ENCODE measurements at regions not wholly inside any gene's neighbourhood (a gene's known extent, or its start where the extent isn't known, plus 50 kb on each side); places are given as distances from the start of the nearest gene placed in this dataset.

- no peak for DNase-seq
Observed at GRCh38 chr2:120428748-120429147, 82.8 kb downstream of the INHBB start.

GRCh38 chr2:120429586-120430500, 83.9 kb downstream of the INHBB start:
- DNase-seq: no peak

- no peak for DNase-seq
Observed at GRCh38 chr2:120430501-120430830, 84.5 kb downstream of the INHBB start.

- DNase-seq: no peak
Observed at GRCh38 chr2:120430957-120431356, 85.0 kb downstream of the INHBB start.

- DNase-seq: no peak
Observed at GRCh38 chr2:120431386-120432292, 85.7 kb downstream of the INHBB start.

GRCh38 chr2:120432293-120432975, 86.5 kb downstream of the INHBB start:
- no peak for DNase-seq

GRCh38 chr2:120432976-120433815, 87.3 kb downstream of the INHBB start:
- DNase-seq: no peak

GRCh38 chr2:120433816-120434290, 87.9 kb downstream of the INHBB start:
- no peak for DNase-seq

- no peak for DNase-seq
Observed at GRCh38 chr2:120434492-120435308, 88.8 kb downstream of the INHBB start.

GRCh38 chr2:120435671-120436459, 89.9 kb downstream of the INHBB start:
- no peak for DNase-seq

GRCh38 chr2:120436460-120436739, 90.5 kb downstream of the INHBB start:
- DNase-seq: no peak

GRCh38 chr2:120436885-120437603, 91.1 kb downstream of the INHBB start:
- no peak for DNase-seq

- DNase-seq: no peak
Observed at GRCh38 chr2:120437604-120438000, 91.7 kb downstream of the INHBB start.

- DNase-seq: no peak
Observed at GRCh38 chr2:120438301-120439066, 92.5 kb downstream of the INHBB start.

GRCh38 chr2:120439067-120439368, 93.1 kb downstream of the INHBB start:
- no peak for DNase-seq

GRCh38 chr2:120439637-120440384, 93.9 kb downstream of the INHBB start:
- DNase-seq: no peak

- no peak for DNase-seq
Observed at GRCh38 chr2:120440521-120441350, 94.8 kb downstream of the INHBB start.

- no peak for DNase-seq
Observed at GRCh38 chr2:120441351-120441700, 95.4 kb downstream of the INHBB start.
